ENCODE measurements at regions not wholly inside any gene's neighbourhood (a gene's known extent, or its start where the extent isn't known, plus 50 kb on each side); places are given as distances from the start of the nearest gene placed in this dataset.
A peak's percentile ranks its signal among the peaks of the same experiment; 100 is the strongest.

- ATAC-seq: no peak
Measured at GRCh38 chr2:107025869-107026380, 140.0 kb upstream of the ST6GAL2 start.

- ATAC-seq: no peak
Measured at GRCh38 chr2:107027205-107027604, 141.2 kb upstream of the ST6GAL2 start.

- ATAC-seq: no peak
Measured at GRCh38 chr2:107027810-107028209, 141.8 kb upstream of the ST6GAL2 start.

DNA sequence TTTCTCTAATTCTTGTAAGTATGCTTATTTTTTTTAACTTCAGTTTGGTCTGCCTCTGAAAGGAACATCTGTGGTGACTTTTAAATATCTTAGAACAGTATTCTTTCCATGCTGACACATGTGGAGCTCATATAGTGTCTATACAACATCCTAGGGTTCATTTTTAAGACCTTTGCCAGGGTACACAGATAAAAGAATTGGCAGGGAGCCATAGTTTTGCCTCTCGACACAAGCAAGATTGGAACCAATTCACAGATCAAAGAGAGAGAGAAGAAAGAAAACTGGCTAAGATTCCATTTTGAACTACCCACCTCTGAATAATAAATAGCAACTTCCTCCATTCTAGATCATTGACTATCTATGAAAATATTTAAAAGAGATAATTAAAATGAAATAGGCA lies 142.7 kb upstream of the ST6GAL2 start:
- no peak for ATAC-seq

DNA sequence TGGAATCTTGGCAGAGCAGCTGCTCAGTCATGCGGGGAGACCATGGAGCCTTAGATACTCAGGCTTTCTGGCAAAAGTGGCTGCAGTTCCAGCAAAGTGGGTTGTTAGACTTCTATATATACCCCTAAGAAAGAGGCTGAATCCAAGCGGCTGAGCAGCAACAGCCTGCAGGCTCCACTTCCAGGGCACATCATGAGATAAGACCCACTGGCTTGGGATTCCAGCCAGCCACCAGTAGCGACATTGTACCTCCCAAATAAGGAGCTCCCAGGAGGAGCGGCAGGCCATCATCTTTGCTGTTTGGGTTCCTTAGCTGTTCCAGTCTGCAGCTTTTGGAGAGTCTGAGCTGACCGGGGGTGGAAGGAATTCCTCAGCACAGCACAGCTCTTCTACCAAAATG lies 150.3 kb upstream of the ST6GAL2 start:
- ATAC-seq: no peak

DNA sequence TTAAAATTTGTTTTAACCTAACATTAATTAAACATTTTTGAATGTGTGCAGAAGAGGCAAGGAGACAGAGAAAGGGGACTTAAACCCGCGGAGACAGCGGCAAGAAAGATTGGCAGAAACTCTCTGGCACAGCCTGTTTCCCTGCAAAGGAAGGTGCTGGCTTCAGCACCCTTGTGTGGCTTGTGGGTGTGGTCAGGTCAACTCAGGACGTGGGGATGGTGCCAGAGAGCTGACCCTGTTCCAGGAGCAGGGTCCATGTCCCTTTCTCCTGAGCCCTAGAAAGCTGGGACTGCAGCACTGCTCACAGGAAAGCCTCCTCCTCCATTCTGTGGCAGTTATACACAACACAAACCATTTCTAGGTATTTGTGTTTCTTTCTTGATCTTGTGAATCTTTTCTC lies 176.2 kb upstream of the ST6GAL2 start:
- no peak for ATAC-seq

GRCh38 chr2:107062599-107063220 lies 176.7 kb upstream of the ST6GAL2 start:
- no peak for ATAC-seq

DNA sequence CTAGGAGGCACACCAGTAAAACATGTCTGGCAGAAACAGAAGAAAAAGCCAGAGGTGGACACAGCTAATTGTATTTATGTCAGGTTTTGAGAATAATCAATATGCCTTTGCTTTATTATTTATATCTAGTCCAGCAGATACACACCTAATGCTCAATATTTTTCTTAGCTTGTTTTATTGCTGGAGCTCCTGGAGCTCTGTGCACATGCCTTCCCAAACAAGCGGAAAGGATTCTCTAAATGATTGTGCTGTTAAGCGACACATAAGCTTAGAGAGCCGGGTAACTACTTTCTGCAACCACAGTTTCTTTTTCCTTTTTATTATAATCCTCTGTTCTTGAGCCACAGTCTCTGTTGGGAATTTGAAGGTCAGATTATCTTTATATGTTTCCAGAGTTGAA lies 177.3 kb upstream of the ST6GAL2 start:
- ATAC-seq: no peak

DNA sequence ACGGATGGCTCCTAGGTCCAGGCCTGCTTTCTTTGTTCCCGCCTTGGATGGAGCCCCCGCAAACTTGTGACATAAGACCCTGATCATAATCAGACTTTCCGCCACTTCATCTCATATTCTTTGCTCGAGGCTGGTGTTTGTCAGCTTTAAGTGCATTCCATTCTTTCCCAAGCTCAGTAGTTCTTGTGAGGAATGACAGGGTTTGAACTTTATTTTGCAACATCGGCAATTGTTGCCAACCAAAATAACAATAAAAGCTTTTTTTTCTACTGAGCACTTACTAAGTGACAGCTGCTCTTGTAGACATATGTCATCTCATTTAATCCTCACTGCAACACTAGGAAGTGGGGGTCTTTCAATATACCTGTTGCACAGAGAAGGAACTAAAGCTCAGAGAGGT lies 178.8 kb upstream of the ST6GAL2 start:
- no peak for ATAC-seq

GRCh38 chr2:107068069-107068916 lies 182.3 kb upstream of the ST6GAL2 start:
- ATAC-seq: no peak

DNA sequence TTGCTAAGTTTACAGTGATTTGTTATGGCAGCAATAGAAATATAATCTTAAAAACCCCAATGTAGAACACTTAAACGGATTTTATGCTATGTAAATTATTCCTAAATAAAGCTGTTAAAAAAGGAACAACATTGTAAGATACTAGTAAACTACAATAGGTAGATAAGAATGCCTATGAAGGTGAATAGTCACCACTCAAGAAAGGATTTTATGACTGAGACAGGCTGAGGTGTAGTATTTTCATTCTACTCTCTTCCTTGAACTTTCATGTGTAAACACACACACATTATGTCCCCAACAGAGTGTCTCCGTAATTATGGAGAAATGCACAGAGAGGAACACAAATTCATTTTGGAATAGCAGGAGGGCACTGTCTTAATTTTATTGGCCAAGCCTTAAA lies 183.9 kb upstream of the ST6GAL2 start:
- ATAC-seq: no peak

GRCh38 chr2:107072150-107072940 lies 186.4 kb upstream of the ST6GAL2 start:
- peak; percentile 76 for ATAC-seq

GRCh38 chr2:107078584-107078983 lies 192.6 kb upstream of the ST6GAL2 start:
- no peak for ATAC-seq

DNA sequence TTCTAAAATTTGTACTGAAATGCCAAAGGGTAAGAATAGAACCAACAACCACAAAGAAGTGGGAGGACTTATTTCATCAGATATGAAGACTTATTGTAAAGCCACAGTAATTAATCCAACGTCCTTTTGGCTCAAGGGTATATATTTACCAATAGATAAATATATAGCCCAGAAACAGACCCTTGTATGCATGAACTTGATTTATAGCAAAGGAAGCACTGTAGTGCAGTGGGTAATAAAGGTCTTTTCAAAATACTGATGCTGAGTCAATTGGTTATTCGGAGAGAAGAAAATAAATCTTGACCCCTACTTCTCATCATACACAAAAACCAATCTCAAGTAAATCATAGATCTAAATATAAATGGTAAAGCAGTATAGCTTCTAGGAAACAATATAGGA lies 200.5 kb upstream of the ST6GAL2 start:
- ATAC-seq: no peak

- no peak for ATAC-seq
Measured at GRCh38 chr2:107088156-107088555, 202.2 kb upstream of the ST6GAL2 start.

DNA sequence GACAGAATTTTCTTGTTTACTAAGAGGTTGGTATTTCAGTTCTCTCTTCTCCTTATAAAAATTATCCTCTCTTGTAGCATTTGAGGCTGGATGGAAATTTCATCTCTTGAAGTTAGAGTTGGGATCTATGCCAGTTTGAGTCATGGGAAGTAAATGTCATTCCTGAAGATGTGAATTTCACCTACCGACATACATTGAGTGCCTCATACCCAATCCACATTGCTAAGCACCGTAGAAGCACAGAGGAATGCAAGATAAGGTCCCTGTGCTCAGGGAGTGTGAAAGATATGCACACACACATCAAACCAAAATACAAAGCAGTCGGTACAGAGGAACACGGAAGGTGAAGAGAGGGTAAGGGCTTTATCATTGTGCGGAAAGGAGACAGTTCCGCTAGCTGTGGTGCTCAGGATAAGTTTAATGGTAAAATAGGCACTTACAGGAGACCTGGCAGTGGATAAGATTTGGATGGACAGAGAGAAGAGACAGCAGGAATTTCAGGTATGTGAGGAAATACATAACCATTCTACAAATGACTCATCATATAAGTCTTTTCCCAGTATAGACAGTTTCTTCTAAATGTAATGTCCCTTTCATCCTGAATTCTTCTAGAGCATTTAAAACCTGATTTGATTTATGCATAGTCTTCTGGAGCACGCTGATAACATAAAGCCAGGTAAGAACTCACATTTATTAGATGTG lies 205.3 kb upstream of the ST6GAL2 start:
- no peak for ATAC-seq

- no peak for ATAC-seq
Measured at GRCh38 chr2:107093426-107093957, 207.5 kb upstream of the ST6GAL2 start.

DNA sequence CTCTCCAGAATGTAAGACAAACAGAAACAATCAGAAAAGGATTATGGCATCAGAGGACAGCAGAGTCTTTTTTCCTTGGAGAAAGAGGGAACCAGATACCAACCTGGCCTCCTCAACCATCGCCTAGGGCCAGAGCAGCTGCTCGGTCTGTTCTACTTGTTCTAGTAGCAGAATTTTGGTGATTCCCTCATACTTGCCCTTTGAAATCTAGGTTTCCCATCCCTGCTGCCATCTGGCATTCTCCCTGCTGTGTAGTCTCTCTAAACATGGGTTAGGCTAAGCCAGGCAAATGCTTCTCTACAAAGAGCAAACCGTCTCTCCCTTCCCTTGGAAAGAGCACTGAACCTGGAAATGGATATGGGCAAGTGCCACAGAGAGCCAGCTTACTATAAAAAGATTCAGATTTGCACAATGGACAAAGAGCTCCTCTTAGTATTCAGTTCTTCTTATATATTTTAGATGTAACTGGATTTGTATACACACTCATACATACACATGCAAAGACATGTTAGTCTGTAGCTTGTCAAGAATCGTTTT lies 208.6 kb upstream of the ST6GAL2 start:
- peak; percentile 82 for ATAC-seq

DNA sequence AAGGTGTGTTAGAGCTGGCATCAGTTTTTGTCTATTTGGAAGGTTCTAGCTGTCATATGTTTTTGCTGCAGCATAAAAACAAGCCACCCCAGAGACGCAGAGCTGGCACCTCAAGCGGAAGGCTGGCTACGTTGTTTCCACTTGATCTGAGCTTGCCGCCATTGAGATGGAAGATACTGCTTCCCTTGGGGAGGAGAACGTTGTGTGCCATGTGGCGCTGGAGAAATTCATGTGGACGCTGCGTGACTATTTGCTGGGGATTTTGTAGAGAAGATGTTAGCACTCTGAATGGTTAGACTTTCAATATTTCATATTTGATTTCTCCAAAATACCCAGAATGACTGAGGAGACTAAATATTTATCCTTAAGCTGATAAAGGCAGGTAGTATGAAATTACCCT lies 216.2 kb upstream of the ST6GAL2 start:
- ATAC-seq: no peak

DNA sequence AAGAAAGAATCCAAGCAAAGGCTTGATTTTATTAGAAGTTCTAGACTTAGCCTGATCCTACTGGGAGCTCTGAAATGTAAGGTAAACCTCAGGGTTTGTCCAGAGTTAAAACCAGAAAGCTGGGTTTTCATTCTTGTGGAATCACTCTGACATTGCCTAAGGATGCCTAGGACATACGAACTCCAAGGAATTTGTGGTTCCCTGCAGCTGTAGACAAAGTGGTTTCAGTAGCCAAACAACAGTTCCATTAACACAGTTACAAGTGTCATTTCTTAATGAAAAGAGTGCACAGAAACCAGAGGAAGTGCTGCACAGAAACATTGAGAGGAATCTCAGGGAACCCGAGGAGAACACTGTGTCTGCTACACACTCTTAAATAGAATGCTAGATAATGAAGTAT lies 221.4 kb upstream of the ST6GAL2 start:
- ATAC-seq: no peak

- ATAC-seq: peak; percentile 78
Measured at GRCh38 chr2:107108556-107108955, 222.6 kb upstream of the ST6GAL2 start.

- ATAC-seq: no peak
Measured at GRCh38 chr2:107111623-107112022, 225.7 kb upstream of the ST6GAL2 start.
